ENCODE measurements at regions not wholly inside any gene's neighbourhood (a gene's known extent, or its start where the extent isn't known, plus 50 kb on each side); places are given as distances from the start of the nearest gene placed in this dataset.
A peak's percentile ranks its signal among the peaks of the same experiment; 100 is the strongest.

GRCh38 chr18:25896956-25897355, 193.5 kb downstream of the SS18 start:
- no peak for TF ChIP-seq CTCF (conservative IDR thresholded peaks at IDR 0.05; ENCODE audit: low read depth, low read length)
- no peak for DNase-seq (ENCODE audit: low read depth)
- no peak overlapping the region for H3K4me3 ChIP-seq (ENCODE audit: low read depth, low read length)

- DNase-seq (ENCODE audit: low read depth) = peak; percentile 71
- peak; percentile 89 for TF ChIP-seq CTCF (conservative IDR thresholded peaks at IDR 0.05; ENCODE audit: low read depth, low read length)
- no peak overlapping the region for H3K4me3 ChIP-seq (ENCODE audit: low read depth, low read length)
Observed at GRCh38 chr18:25896178-25896780, 194.1 kb downstream of the SS18 start.

- no peak overlapping the region for H3K4me3 ChIP-seq (ENCODE audit: low read depth, low read length)
- no peak for TF ChIP-seq CTCF (conservative IDR thresholded peaks at IDR 0.05; ENCODE audit: low read depth, low read length)
- DNase-seq (ENCODE audit: low read depth) = no peak
Observed at GRCh38 chr18:25895518-25895917, 194.9 kb downstream of the SS18 start.

- H3K4me3 ChIP-seq (ENCODE audit: low read depth, low read length) = no peak overlapping the region
- TF ChIP-seq CTCF (conservative IDR thresholded peaks at IDR 0.05; ENCODE audit: low read depth, low read length) = no peak
- DNase-seq (ENCODE audit: low read depth) = no peak
Observed at GRCh38 chr18:25886283-25886682, 204.1 kb downstream of the SS18 start.

GRCh38 chr18:25883091-25883490, 207.3 kb downstream of the SS18 start:
- TF ChIP-seq CTCF (conservative IDR thresholded peaks at IDR 0.05; ENCODE audit: low read depth, low read length) = no peak
- no peak for DNase-seq (ENCODE audit: low read depth)
- H3K4me3 ChIP-seq (ENCODE audit: low read depth, low read length) = no peak overlapping the region

GRCh38 chr18:25881149-25881548, 209.3 kb downstream of the SS18 start:
- no peak for TF ChIP-seq CTCF (conservative IDR thresholded peaks at IDR 0.05; ENCODE audit: low read depth, low read length)
- H3K4me3 ChIP-seq (ENCODE audit: low read depth, low read length) = no peak overlapping the region
- no peak for DNase-seq (ENCODE audit: low read depth)

GRCh38 chr18:25880441-25880840, 210.0 kb downstream of the SS18 start:
- no peak for TF ChIP-seq CTCF (conservative IDR thresholded peaks at IDR 0.05; ENCODE audit: low read depth, low read length)
- no peak for DNase-seq (ENCODE audit: low read depth)
- no peak overlapping the region for H3K4me3 ChIP-seq (ENCODE audit: low read depth, low read length)
